BE2C (cell line): ENCODE measurements at regions not wholly inside any gene's neighbourhood (a gene's known extent, or its start where the extent isn't known, plus 50 kb on each side); places are given as distances from the start of the nearest gene placed in this dataset.

Source experiments
- DNase-seq: peaks from one replicate; pipeline ENCODE4 v3.0.0-alpha.2; 2020
- H3K27me3 ChIP-seq: fragments of 250-450 bp; sonication (Bioruptor Pico); 2 replicates; pipeline ENCODE4 v1.5.1; 2020; ENCODE audit warnings: mild to moderate bottlenecking
- H3K36me3 ChIP-seq: fragments of 250-450 bp; sonication (Bioruptor Pico); 2 replicates; pipeline ENCODE4 v1.5.1; 2020; ENCODE audit warnings: mild to moderate bottlenecking
- H3K4me1 ChIP-seq: fragments of 250-450 bp; sonication (Bioruptor Pico); 2 replicates; pipeline ENCODE4 v1.5.1; 2020
- H3K4me3 ChIP-seq: 2 replicates; pipeline ENCODE4 v1.5.1; 2011; ENCODE audit warnings: low read depth, low read length
- H3K9me3 ChIP-seq: fragments of 250-450 bp; sonication (Bioruptor Pico); 2 replicates; pipeline ENCODE4 v1.5.1; 2020
- CTCF ChIP-seq: IDR thresholded peaks from 2 replicates; pipeline ENCODE4 v1.5.1; 2012; ENCODE audit warnings: mild to moderate bottlenecking, low read depth, low read length

GRCh38 chr14:104320611-104321086 is 182.3 kb downstream of the KIF26A start:
- peaks cover 8% of the 10 kb centered on the region for H3K4me1 ChIP-seq
- H3K9me3 ChIP-seq = no peaks in the 10 kb centered on the region
- DNase-seq = no peak
- H3K4me3 ChIP-seq = no peak overlapping the region
- no peaks in the 10 kb centered on the region for H3K27me3 ChIP-seq
- TF ChIP-seq CTCF = no peak
- H3K36me3 ChIP-seq = no peaks in the 10 kb centered on the region

- no peak for TF ChIP-seq CTCF
- peaks cover 8% of the 10 kb centered on the region for H3K4me1 ChIP-seq
- no peaks in the 10 kb centered on the region for H3K9me3 ChIP-seq
- no peaks in the 10 kb centered on the region for H3K27me3 ChIP-seq
- H3K4me3 ChIP-seq = no peak overlapping the region
- H3K36me3 ChIP-seq = no peaks in the 10 kb centered on the region
- DNase-seq = peak; percentile 9
Measured at GRCh38 chr14:104321088-104321801, 182.9 kb downstream of the KIF26A start.

GRCh38 chr14:104321802-104322130 is 183.4 kb downstream of the KIF26A start:
- Histone ChIP-seq H3K36me3 (no peaks in the 10 kb centered on the region), H3K4me3 (no peak overlapping the region), H3K27me3 (no peaks in the 10 kb centered on the region), H3K4me1 (peaks cover 8% of the 10 kb centered on the region), H3K9me3 (no peaks in the 10 kb centered on the region)
- no peak for DNase-seq
- no peak for TF ChIP-seq CTCF

- DNase-seq = no peak
- Histone ChIP-seq H3K4me1 (peaks cover 8% of the 10 kb centered on the region), H3K4me3 (no peak overlapping the region), H3K9me3 (no peaks in the 10 kb centered on the region), H3K36me3 (no peaks in the 10 kb centered on the region), H3K27me3 (no peaks in the 10 kb centered on the region)
- TF ChIP-seq CTCF = no peak
Measured at GRCh38 chr14:104322531-104323366, 184.4 kb downstream of the KIF26A start.

GRCh38 chr14:104323551-104324175 is 185.3 kb downstream of the KIF26A start:
- Histone ChIP-seq H3K36me3 (no peaks in the 10 kb centered on the region), H3K4me3 (no peak overlapping the region), H3K4me1 (peaks cover 8% of the 10 kb centered on the region), H3K27me3 (no peaks in the 10 kb centered on the region), H3K9me3 (no peaks in the 10 kb centered on the region)
- DNase-seq = no peak
- TF ChIP-seq CTCF = no peak
